ENCODE measurements at regions not wholly inside any gene's neighbourhood (a gene's known extent, or its start where the extent isn't known, plus 50 kb on each side); places are given as distances from the start of the nearest gene placed in this dataset.

DNA sequence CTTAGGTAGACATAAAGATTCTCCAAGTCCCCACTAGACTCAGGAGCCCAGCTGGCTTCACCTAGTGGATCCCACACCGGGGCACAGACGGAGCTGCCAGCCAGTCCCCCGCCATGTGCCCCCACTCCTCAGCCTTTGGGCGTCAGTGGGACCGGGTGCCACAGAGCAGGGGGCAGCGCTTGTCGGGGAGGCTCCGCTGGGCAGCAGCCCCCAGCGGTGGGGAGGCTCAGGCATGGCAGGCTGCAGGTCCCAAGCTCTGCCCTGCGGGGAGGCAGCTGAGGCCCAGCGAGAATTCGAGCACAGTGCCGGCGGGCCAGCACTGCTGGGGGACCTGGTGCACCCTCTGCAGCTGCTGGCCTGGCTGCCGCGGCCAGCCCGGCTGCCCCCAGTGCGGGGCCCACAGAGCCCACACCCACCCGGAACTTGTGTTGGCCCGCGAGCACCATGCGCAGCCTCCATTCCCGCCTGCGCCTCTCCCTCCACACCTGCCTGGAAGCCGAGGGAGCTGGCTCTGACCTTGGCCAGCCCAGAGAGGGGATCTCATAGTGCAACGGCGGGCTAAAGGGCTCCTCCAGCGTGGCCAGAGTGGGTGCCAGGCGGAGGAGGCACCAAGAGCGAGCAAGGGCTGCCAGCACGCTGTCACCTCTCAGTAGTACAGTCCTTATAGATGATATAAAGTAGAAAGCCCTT, 390.7 kb downstream of the PLK2 start:
- CTCF ChIA-PET = no interaction called here
- ATAC-seq (replicated peaks in 1 of 4) (no peak), DNase-seq (no peak)
- H3K9me3 ChIP-seq = no peaks in the 10 kb centered on the region
- Mint-ChIP-seq H3K27ac (no peak overlapping the region), H3K36me3 (no peaks in the 10 kb centered on the region), H3K4me1 (peaks cover 0 to 5% (median 0%) of the 10 kb centered on the region in 3 donors), H3K9me3 (no peaks in the 10 kb centered on the region), H3K4me3 (no peak overlapping the region), H3K27me3 (no peaks in the 10 kb centered on the region)
- no peak overlapping the region for H3K4me3 ChIP-seq (ENCODE audit: control insufficient read depth in 1 of 2, extremely low read depth in 1 of 2, low read length in 1 of 2)
- H3K27me3 ChIP-seq (replicated peaks in 1 of 2; ENCODE audit: control insufficient read depth in 2 of 2, extremely low read depth in 1 of 2, insufficient read depth in 2 of 2, low read length in 1 of 2) = no peaks in the 10 kb centered on the region
- no peaks in the 10 kb centered on the region for H3K36me3 ChIP-seq (ENCODE audit: control insufficient read depth in 2 of 2, extremely low read depth in 1 of 2, insufficient read depth in 1 of 2, low read length in 1 of 2)
- no peak overlapping the region for H3K27ac ChIP-seq (ENCODE audit: low read length)
- 91% methylated on average over 24 of the region's 31 CpGs for WGBS (ENCODE audit: insufficient coverage)
- peaks cover 0 to 6% of the 10 kb centered on the region in 2 experiments for H3K4me1 ChIP-seq (ENCODE audit: control insufficient read depth in 1 of 2, extremely low read depth in 1 of 2, insufficient read depth in 2 of 2, low read length in 2 of 2)
- POLR2A ChIA-PET = no interaction called here

DNA sequence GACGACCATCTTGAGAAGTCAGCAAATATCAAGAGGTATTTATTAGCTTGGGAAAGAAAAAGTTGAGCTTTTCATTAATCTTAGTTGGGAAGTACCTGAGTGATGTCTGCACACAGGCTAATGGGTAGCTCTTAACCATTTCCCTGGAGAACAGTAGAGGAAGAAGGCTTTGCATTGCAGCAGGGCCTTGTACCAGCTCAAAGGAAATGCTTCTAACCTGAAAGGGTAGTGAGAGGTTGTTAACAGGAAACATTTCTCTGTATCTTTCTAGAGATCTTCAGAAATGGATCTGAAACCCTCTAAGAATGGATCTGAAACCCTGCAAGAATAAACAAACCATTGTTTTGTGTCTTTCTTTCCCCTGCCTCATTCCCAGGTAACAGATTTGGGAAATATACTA, 393.3 kb downstream of the PLK2 start:
- ChIA-PET POLR2A (no interaction called here), CTCF (no interaction called here)
- Mint-ChIP-seq H3K4me3 (no peak overlapping the region), H3K4me1 (no peaks in the 10 kb centered on the region), H3K9me3 (no peaks in the 10 kb centered on the region), H3K27ac (no peak overlapping the region), H3K36me3 (no peaks in the 10 kb centered on the region), H3K27me3 (peaks cover 0 to under 1% of the 10 kb centered on the region in 2 donors)
- Histone ChIP-seq H3K4me1 (ENCODE audit: control insufficient read depth in 1 of 2, extremely low read depth in 1 of 2, insufficient read depth in 2 of 2, low read length in 2 of 2) (peaks cover 0 to 6% of the 10 kb centered on the region in 2 experiments), H3K27me3 (replicated peaks in 1 of 2; ENCODE audit: control insufficient read depth in 2 of 2, extremely low read depth in 1 of 2, insufficient read depth in 2 of 2, low read length in 1 of 2) (no peaks in the 10 kb centered on the region), H3K9me3 (no peaks in the 10 kb centered on the region), H3K36me3 (ENCODE audit: control insufficient read depth in 2 of 2, extremely low read depth in 1 of 2, insufficient read depth in 1 of 2, low read length in 1 of 2) (no peaks in the 10 kb centered on the region), H3K27ac (ENCODE audit: low read length) (no peak overlapping the region), H3K4me3 (ENCODE audit: control insufficient read depth in 1 of 2, extremely low read depth in 1 of 2, low read length in 1 of 2) (no peak overlapping the region)
- DNase-seq (no peak), ATAC-seq (replicated peaks in 1 of 4) (no peak)
- no CpG with 5 or more reads among the region's 1 CpG for WGBS (ENCODE audit: insufficient coverage)

DNA sequence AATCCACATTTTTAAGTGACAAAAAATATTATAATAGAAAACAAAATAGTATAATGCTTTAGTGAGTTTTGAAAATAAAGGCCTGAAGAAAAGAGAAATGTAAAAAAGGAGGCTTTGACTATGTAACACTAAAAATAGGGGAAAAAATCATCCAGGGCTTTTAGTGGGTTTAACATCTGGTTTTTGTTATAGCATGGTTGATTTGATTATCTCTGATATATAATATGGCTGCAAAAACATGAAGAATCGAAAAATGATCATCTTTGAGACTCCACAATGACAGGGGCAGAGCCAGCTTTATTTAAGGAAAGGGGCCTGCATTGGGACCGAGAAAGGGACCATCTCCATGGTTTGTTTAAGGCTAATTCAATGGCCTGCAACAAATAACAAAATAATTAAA, 393.8 kb downstream of the PLK2 start:
- ChIA-PET POLR2A (no interaction called here), CTCF (no interaction called here)
- ATAC-seq (replicated peaks in 1 of 4) = no peak
- H3K27me3 ChIP-seq (replicated peaks in 1 of 2; ENCODE audit: control insufficient read depth in 2 of 2, extremely low read depth in 1 of 2, insufficient read depth in 2 of 2, low read length in 1 of 2) = no peaks in the 10 kb centered on the region
- no peak overlapping the region for H3K27ac ChIP-seq (ENCODE audit: low read length)
- no peaks in the 10 kb centered on the region for H3K4me1 Mint-ChIP-seq
- no peak overlapping the region for H3K4me3 Mint-ChIP-seq
- no peaks in the 10 kb centered on the region for H3K36me3 Mint-ChIP-seq
- H3K27me3 Mint-ChIP-seq = peaks cover 0 to 5% of the 10 kb centered on the region in 2 donors
- no peak overlapping the region for H3K27ac Mint-ChIP-seq
- no peak for DNase-seq
- H3K4me1 ChIP-seq (ENCODE audit: control insufficient read depth in 1 of 2, extremely low read depth in 1 of 2, insufficient read depth in 2 of 2, low read length in 2 of 2) = peaks cover 0 to 6% of the 10 kb centered on the region in 2 experiments
- H3K4me3 ChIP-seq (ENCODE audit: control insufficient read depth in 1 of 2, extremely low read depth in 1 of 2, low read length in 1 of 2) = no peak overlapping the region
- H3K36me3 ChIP-seq (ENCODE audit: control insufficient read depth in 2 of 2, extremely low read depth in 1 of 2, insufficient read depth in 1 of 2, low read length in 1 of 2) = no peaks in the 10 kb centered on the region
- WGBS (ENCODE audit: insufficient coverage) = no CpG with 5 or more reads among the region's 2 CpGs
- no peaks in the 10 kb centered on the region for H3K9me3 Mint-ChIP-seq
- no peaks in the 10 kb centered on the region for H3K9me3 ChIP-seq

DNA sequence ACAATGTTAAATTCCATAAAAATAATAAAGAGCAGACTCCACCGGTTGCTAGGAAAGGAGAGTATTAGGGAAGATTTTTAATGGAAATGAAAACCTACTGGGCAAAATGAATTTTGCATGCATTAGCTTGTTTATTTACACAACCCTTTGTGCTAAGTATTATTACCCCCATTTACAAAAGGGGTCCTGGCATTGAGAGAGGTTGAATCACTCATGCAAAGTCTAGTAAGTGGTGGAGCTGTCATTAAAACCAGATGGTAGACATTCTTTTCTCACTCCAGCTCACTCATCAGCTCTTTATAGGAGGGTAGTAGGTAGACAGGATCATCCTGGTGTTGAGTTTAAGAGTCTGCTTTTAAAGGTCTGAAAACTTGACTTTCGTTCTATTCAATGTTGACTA, 395.1 kb downstream of the PLK2 start:
- Mint-ChIP-seq H3K4me1 (no peaks in the 10 kb centered on the region), H3K36me3 (no peaks in the 10 kb centered on the region), H3K4me3 (no peak overlapping the region), H3K9me3 (no peaks in the 10 kb centered on the region), H3K27ac (no peak overlapping the region), H3K27me3 (peaks cover 0 to 5% of the 10 kb centered on the region in 2 donors)
- H3K4me1 ChIP-seq (ENCODE audit: control insufficient read depth in 1 of 2, extremely low read depth in 1 of 2, insufficient read depth in 2 of 2, low read length in 2 of 2) = peaks cover 0 to 6% of the 10 kb centered on the region in 2 experiments
- no peak overlapping the region for H3K27ac ChIP-seq (ENCODE audit: low read length)
- H3K4me3 ChIP-seq (ENCODE audit: control insufficient read depth in 1 of 2, extremely low read depth in 1 of 2, low read length in 1 of 2) = no peak overlapping the region
- CTCF ChIA-PET = no interaction called here
- no peaks in the 10 kb centered on the region for H3K9me3 ChIP-seq
- no peaks in the 10 kb centered on the region for H3K27me3 ChIP-seq (replicated peaks in 1 of 2; ENCODE audit: control insufficient read depth in 2 of 2, extremely low read depth in 1 of 2, insufficient read depth in 2 of 2, low read length in 1 of 2)
- H3K36me3 ChIP-seq (ENCODE audit: control insufficient read depth in 2 of 2, extremely low read depth in 1 of 2, insufficient read depth in 1 of 2, low read length in 1 of 2) = no peaks in the 10 kb centered on the region
- WGBS (ENCODE audit: insufficient coverage) = no CpG with 5 or more reads among the region's 2 CpGs
- DNase-seq (no peak), ATAC-seq (replicated peaks in 1 of 4) (no peak)
- POLR2A ChIA-PET = no interaction called here

DNA sequence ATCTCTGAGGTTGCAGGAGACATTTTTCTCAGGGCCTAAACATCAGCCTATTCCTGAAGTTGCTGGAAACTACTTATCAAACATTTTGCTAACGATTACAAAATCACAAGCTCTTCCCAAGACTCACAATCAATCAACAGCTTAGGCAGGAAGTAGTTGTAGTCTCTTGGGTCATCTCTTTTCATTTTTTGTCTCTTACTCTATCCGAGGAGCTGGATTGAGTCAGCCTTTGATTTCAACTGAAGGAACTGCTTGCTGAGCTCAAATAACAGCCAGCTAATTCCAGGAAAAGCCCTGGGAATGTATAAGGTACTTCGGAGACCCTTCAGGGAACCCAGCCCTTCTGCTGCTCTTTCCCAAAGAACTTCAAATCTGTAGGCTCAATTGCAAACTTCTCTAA, 398.9 kb downstream of the PLK2 start:
- H3K9me3 Mint-ChIP-seq = peaks cover 0 to 8% (median 0%) of the 10 kb centered on the region in 3 donors
- H3K27ac Mint-ChIP-seq = no peak overlapping the region
- ChIA-PET CTCF (no interaction called here), POLR2A (no interaction called here)
- H3K36me3 Mint-ChIP-seq = no peaks in the 10 kb centered on the region
- no peaks in the 10 kb centered on the region for H3K36me3 ChIP-seq (ENCODE audit: control insufficient read depth in 2 of 2, extremely low read depth in 1 of 2, insufficient read depth in 1 of 2, low read length in 1 of 2)
- no peaks in the 10 kb centered on the region for H3K4me1 Mint-ChIP-seq
- H3K4me1 ChIP-seq (ENCODE audit: control insufficient read depth in 1 of 2, extremely low read depth in 1 of 2, insufficient read depth in 2 of 2, low read length in 2 of 2) = no peaks in the 10 kb centered on the region
- H3K9me3 ChIP-seq = no peaks in the 10 kb centered on the region
- no peak overlapping the region for H3K27ac ChIP-seq (ENCODE audit: low read length)
- DNase-seq (no peak), ATAC-seq (replicated peaks in 1 of 4) (no peak)
- H3K4me3 ChIP-seq (ENCODE audit: control insufficient read depth in 1 of 2, extremely low read depth in 1 of 2, low read length in 1 of 2) = no peak overlapping the region
- H3K27me3 Mint-ChIP-seq = peaks cover 2 to 5% of the 10 kb centered on the region in 2 donors
- no peak overlapping the region for H3K4me3 Mint-ChIP-seq
- WGBS (ENCODE audit: insufficient coverage) = 75% methylated on average over 1 of the region's 3 CpGs
- H3K27me3 ChIP-seq (replicated peaks in 1 of 2; ENCODE audit: control insufficient read depth in 2 of 2, extremely low read depth in 1 of 2, insufficient read depth in 2 of 2, low read length in 1 of 2) = no peaks in the 10 kb centered on the region

DNA sequence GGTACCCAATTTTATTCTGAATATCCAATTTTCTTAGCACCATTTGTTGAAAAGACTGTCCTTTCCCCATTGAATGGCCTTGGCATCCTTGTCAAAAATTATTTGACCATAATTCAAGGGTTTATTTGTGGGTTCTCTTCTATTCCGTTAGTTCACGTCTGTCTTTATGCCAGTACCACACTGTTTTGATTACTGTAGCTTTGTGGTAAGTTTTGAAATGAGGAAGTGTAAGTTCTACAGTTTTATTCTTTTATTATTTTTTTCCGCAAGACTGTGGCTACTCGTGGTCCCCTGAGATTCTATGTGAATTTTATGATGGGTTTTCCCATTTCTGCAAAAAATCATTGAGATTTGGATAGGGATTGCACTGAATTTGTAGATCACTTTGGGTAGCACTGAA, 402.6 kb downstream of the PLK2 start:
- Mint-ChIP-seq H3K9me3 (peaks cover 0 to 8% (median 0%) of the 10 kb centered on the region in 3 donors), H3K36me3 (no peaks in the 10 kb centered on the region), H3K4me1 (no peaks in the 10 kb centered on the region), H3K27ac (no peak overlapping the region), H3K4me3 (no peak overlapping the region), H3K27me3 (peaks cover 2 to 5% of the 10 kb centered on the region in 2 donors)
- Histone ChIP-seq H3K4me3 (ENCODE audit: control insufficient read depth in 1 of 2, extremely low read depth in 1 of 2, low read length in 1 of 2) (no peak overlapping the region), H3K36me3 (ENCODE audit: control insufficient read depth in 2 of 2, extremely low read depth in 1 of 2, insufficient read depth in 1 of 2, low read length in 1 of 2) (no peaks in the 10 kb centered on the region), H3K9me3 (no peaks in the 10 kb centered on the region), H3K4me1 (ENCODE audit: control insufficient read depth in 1 of 2, extremely low read depth in 1 of 2, insufficient read depth in 2 of 2, low read length in 2 of 2) (no peaks in the 10 kb centered on the region), H3K27me3 (replicated peaks in 1 of 2; ENCODE audit: control insufficient read depth in 2 of 2, extremely low read depth in 1 of 2, insufficient read depth in 2 of 2, low read length in 1 of 2) (no peaks in the 10 kb centered on the region), H3K27ac (ENCODE audit: low read length) (no peak overlapping the region)
- no peak for ATAC-seq (replicated peaks in 1 of 4)
- ChIA-PET POLR2A (no interaction called here), CTCF (no interaction called here)
- WGBS (ENCODE audit: insufficient coverage) = 87% methylated on average over 4 of the region's 4 CpGs
- no peak for DNase-seq

DNA sequence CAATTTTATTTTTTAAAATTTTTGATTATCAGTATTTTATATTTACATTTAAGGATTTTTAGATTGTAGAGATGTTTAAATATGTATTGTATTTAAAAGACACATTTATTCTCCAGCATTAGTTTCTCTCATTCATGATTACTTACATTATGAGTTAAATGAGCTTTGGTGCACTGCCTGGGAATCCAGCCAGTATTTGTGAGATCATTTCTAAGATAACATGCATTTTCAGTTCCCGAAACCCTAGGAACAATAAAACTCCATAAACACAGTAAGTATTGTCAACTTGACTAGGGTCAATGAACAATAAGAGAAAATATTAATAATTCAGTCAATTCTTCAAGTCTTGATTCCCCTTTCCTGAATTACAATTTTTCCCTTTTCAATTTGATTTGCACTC, 403.3 kb downstream of the PLK2 start:
- CTCF ChIA-PET = no interaction called here
- Histone ChIP-seq H3K36me3 (ENCODE audit: control insufficient read depth in 2 of 2, extremely low read depth in 1 of 2, insufficient read depth in 1 of 2, low read length in 1 of 2) (no peaks in the 10 kb centered on the region), H3K9me3 (no peaks in the 10 kb centered on the region), H3K27me3 (replicated peaks in 1 of 2; ENCODE audit: control insufficient read depth in 2 of 2, extremely low read depth in 1 of 2, insufficient read depth in 2 of 2, low read length in 1 of 2) (no peaks in the 10 kb centered on the region), H3K27ac (ENCODE audit: low read length) (no peak overlapping the region), H3K4me1 (ENCODE audit: control insufficient read depth in 1 of 2, extremely low read depth in 1 of 2, insufficient read depth in 2 of 2, low read length in 2 of 2) (no peaks in the 10 kb centered on the region), H3K4me3 (ENCODE audit: control insufficient read depth in 1 of 2, extremely low read depth in 1 of 2, low read length in 1 of 2) (no peak overlapping the region)
- ATAC-seq (replicated peaks in 1 of 4) = no peak
- no peak overlapping the region for H3K4me3 Mint-ChIP-seq
- DNase-seq = no peak
- POLR2A ChIA-PET = no interaction called here
- no CpG with 5 or more reads among the region's 1 CpG for WGBS (ENCODE audit: insufficient coverage)
- H3K9me3 Mint-ChIP-seq = peaks cover 0 to 8% (median 0%) of the 10 kb centered on the region in 3 donors
- H3K27me3 Mint-ChIP-seq = peaks cover 2 to 4% of the 10 kb centered on the region in 2 donors
- no peaks in the 10 kb centered on the region for H3K36me3 Mint-ChIP-seq
- H3K27ac Mint-ChIP-seq = no peak overlapping the region
- no peaks in the 10 kb centered on the region for H3K4me1 Mint-ChIP-seq
